Right ventricle myocardium inferior (tissue), 1 donor: ENCODE measurements at regions not wholly inside any gene's neighbourhood (a gene's known extent, or its start where the extent isn't known, plus 50 kb on each side); places are given as distances from the start of the nearest gene placed in this dataset.

Experiments used
- ATAC-seq: fragments of 200-7000 bp; cut with Tn5 transposase; one replicate; pipeline ENCODE4 v1.9.1; 2020; ENCODE audit warnings: mild to moderate bottlenecking, moderate library complexity
- DNase-seq: peaks from one replicate; pipeline ENCODE4 v3.0.0; 2021; ENCODE audit errors: missing footprints
- intact Hi-C: fragments of 100-400 bp; cut with DNase I; formaldehyde crosslinking; loops from one replicate; pipeline ENCODE4 v1.11.0; 2022
- donor health status: DM: no; HTN: yes; CAD: no; lungs with severe emphysema.

GRCh38 chr20:47872341-47872740, 87.1 kb upstream of the SULF2 start:
- no peak for DNase-seq
- ATAC-seq, result no peak
- intact Hi-C loops, result no loop called here

- no peak for ATAC-seq
- intact Hi-C loops, result no loop called here
- DNase-seq, result no peak
Measured at GRCh38 chr20:47870475-47870874, 85.2 kb upstream of the SULF2 start.

- intact Hi-C loops, result no loop called here
- no peak for DNase-seq
- ATAC-seq, result no peak
Measured at GRCh38 chr20:47868744-47869143, 83.5 kb upstream of the SULF2 start.

GRCh38 chr20:47868236-47868635, 83.0 kb upstream of the SULF2 start:
- ATAC-seq, result no peak
- DNase-seq, result no peak
- intact Hi-C loops, result no loop called here

GRCh38 chr20:47867831-47868230, 82.5 kb upstream of the SULF2 start:
- DNase-seq, result no peak
- intact Hi-C loops, result no loop called here
- ATAC-seq, result no peak

- no peak for DNase-seq
- intact Hi-C loops, result no loop called here
- ATAC-seq, result no peak
Measured at GRCh38 chr20:47866480-47866879, 81.2 kb upstream of the SULF2 start.

GRCh38 chr20:47865912-47866311, 80.6 kb upstream of the SULF2 start:
- ATAC-seq (no peak), DNase-seq (no peak)
- intact Hi-C loops, result no loop called here

- ATAC-seq, result no peak
- intact Hi-C loops, result no loop called here
- no peak for DNase-seq
Measured at GRCh38 chr20:47865451-47865850, 80.2 kb upstream of the SULF2 start.

- no peak for ATAC-seq
- no peak for DNase-seq
- intact Hi-C loops, result no loop called here
Measured at GRCh38 chr20:47863981-47864380, 78.7 kb upstream of the SULF2 start.

GRCh38 chr20:47863315-47863965, 78.2 kb upstream of the SULF2 start:
- ATAC-seq, result no peak
- DNase-seq, result no peak
- intact Hi-C loops, result no loop called here

GRCh38 chr20:47862574-47863240, 77.4 kb upstream of the SULF2 start:
- intact Hi-C loops, result no loop called here
- DNase-seq (no peak), ATAC-seq (no peak)

GRCh38 chr20:47861116-47861515, 75.8 kb upstream of the SULF2 start:
- DNase-seq (no peak), ATAC-seq (no peak)
- intact Hi-C loops, result no loop called here

- DNase-seq (no peak), ATAC-seq (no peak)
- intact Hi-C loops, result no loop called here
Measured at GRCh38 chr20:47860049-47860830, 75.0 kb upstream of the SULF2 start.

GRCh38 chr20:47859278-47859677, 74.0 kb upstream of the SULF2 start:
- intact Hi-C loops, result loop anchor here (5.0 kb wide), 2 partner anchors 72 to 763 kb away; partner anchors contain the start of gene SULF2
- ATAC-seq, result peak; percentile 20
- DNase-seq, result no peak

- intact Hi-C loops, result loop anchor here (5.0 kb wide), 2 partner anchors 71 to 764 kb away; partner anchors contain the start of gene SULF2
- DNase-seq (no peak), ATAC-seq (peak; percentile 62)
Measured at GRCh38 chr20:47857569-47858464, 72.5 kb upstream of the SULF2 start.

- DNase-seq, result no peak
- no peak for ATAC-seq
- intact Hi-C loops, result loop anchor here (5.0 kb wide), 2 partner anchors 70 to 765 kb away; partner anchors contain the start of gene SULF2
Measured at GRCh38 chr20:47857187-47857568, 71.9 kb upstream of the SULF2 start.

- intact Hi-C loops, result loop anchor here (5.0 kb wide), 2 partner anchors 68 to 767 kb away; partner anchors contain the start of gene SULF2
- no peak for DNase-seq
- no peak for ATAC-seq
Measured at GRCh38 chr20:47855799-47856198, 70.5 kb upstream of the SULF2 start.

- no peak for DNase-seq
- no peak for ATAC-seq
- intact Hi-C loops, result loop anchor here (5.0 kb wide), 2 partner anchors 67 to 768 kb away; partner anchors contain the start of gene SULF2
Measured at GRCh38 chr20:47854687-47855212, 69.5 kb upstream of the SULF2 start.
